ENCODE measurements at regions not wholly inside any gene's neighbourhood (a gene's known extent, or its start where the extent isn't known, plus 50 kb on each side); places are given as distances from the start of the nearest gene placed in this dataset.

GRCh38 chr2:195162194-195162593, 494.8 kb upstream of the SLC39A10 start:
- TF ChIP-seq SMC3 (IDR thresholded peaks at IDR 0.05) (no peak), RCOR1 (IDR thresholded peaks at IDR 0.05; ENCODE audit: low read depth, low read length) (no peak), HDAC2 (IDR thresholded peaks at IDR 0.05) (no peak), BHLHE40 (IDR thresholded peaks at IDR 0.05; ENCODE audit: low read depth, low read length) (no peak), POLR2A (IDR thresholded peaks at IDR 0.05; ENCODE audit: low read length) (no peak), KDM5A (IDR thresholded peaks at IDR 0.05) (no peak), CHD4 (IDR thresholded peaks at IDR 0.05; ENCODE audit: borderline replicate concordance) (no peak), EHMT2 (IDR thresholded peaks at IDR 0.05; ENCODE audit: low read depth) (no peak)
- TF ChIP-seq, protein P1, sequence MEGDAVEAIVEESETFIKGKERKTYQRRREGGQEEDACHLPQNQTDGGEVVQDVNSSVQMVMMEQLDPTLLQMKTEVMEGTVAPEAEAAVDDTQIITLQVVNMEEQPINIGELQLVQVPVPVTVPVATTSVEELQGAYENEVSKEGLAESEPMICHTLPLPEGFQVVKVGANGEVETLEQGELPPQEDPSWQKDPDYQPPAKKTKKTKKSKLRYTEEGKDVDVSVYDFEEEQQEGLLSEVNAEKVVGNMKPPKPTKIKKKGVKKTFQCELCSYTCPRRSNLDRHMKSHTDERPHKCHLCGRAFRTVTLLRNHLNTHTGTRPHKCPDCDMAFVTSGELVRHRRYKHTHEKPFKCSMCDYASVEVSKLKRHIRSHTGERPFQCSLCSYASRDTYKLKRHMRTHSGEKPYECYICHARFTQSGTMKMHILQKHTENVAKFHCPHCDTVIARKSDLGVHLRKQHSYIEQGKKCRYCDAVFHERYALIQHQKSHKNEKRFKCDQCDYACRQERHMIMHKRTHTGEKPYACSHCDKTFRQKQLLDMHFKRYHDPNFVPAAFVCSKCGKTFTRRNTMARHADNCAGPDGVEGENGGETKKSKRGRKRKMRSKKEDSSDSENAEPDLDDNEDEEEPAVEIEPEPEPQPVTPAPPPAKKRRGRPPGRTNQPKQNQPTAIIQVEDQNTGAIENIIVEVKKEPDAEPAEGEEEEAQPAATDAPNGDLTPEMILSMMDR (IDR thresholded peaks at IDR 0.05) = no peak
- TF ChIP-seq, protein P2, sequence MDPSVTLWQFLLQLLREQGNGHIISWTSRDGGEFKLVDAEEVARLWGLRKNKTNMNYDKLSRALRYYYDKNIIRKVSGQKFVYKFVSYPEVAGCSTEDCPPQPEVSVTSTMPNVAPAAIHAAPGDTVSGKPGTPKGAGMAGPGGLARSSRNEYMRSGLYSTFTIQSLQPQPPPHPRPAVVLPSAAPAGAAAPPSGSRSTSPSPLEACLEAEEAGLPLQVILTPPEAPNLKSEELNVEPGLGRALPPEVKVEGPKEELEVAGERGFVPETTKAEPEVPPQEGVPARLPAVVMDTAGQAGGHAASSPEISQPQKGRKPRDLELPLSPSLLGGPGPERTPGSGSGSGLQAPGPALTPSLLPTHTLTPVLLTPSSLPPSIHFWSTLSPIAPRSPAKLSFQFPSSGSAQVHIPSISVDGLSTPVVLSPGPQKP (IDR thresholded peaks at IDR 0.05; ENCODE audit: low read depth, low read length) = no peak
